NCI-H2196 treated with DMSO at 0.1 percent for 48 hours (cell line): ENCODE measurements at regions not wholly inside any gene's neighbourhood (a gene's known extent, or its start where the extent isn't known, plus 50 kb on each side); places are given as distances from the start of the nearest gene placed in this dataset.
"Not testable (repeated sequence)": the region's sequence is repeated elsewhere in the genome, so short reads cannot be mapped to it uniquely, and the experiment has no call there.

Source experiments
- DNase-seq: peaks from one replicate; lab custom pipeline; 2025; ENCODE audit not compliant: unreplicated experiment; lab: John Stamatoyannopoulos, UW

DNA sequence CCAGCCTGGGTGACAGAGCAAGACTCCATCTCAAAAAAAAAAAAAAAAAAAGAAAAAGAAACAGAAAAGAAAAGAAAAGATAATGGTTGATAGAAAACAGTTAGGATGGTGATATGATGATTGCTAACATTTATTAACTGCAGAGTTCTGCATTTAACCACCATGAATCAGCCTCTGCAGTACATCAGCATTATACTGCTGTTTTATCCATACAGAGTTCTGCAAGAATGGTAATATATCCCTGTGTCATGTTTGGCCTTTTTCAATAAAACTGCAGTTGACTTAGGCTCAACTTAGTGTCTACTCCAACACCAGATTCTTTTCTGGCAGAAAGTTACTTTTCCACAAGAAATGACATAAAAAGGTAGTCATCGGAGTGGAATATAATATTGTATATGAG is 62.6 kb downstream of the DUSP6 start:
- DNase-seq: no peak

DNA sequence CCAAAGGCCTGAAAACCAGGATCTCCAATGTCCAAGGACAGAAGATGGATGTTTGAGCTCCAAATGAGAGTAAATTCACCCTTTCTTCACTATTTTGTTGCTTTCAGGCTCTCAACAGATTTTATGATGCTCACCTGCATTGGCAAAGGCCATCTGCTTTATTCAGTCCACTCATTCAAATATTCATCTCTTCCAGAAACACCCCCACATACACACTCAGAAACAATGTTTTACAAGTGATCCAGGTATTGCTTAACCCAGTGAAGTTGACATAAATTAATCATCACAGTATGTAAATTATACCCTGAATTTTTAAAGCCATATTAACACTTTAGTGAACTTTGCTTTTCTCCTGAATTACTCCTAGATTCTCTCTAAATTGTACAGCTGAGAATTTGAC is 63.3 kb downstream of the DUSP6 start:
- no peak for DNase-seq

DNA sequence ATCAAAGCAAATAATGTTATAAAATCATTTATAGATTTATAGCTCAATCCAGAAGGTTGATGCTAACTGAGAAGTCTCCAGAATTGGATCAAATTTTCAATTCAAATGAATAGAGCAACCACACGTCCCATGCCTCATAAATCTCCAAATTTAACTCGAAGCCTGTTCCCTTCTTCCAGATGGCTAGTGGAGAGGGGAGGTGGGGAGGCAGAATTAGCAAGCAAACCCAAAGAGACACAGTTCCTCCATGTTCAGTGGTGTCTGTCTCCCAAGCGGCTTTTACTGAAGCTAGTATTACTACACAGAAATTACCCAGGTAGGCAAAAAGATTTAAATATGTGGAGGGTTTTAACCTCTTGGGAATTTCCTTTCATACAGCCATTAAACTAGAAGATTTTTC is 65.8 kb downstream of the DUSP6 start:
- no peak for DNase-seq

DNA sequence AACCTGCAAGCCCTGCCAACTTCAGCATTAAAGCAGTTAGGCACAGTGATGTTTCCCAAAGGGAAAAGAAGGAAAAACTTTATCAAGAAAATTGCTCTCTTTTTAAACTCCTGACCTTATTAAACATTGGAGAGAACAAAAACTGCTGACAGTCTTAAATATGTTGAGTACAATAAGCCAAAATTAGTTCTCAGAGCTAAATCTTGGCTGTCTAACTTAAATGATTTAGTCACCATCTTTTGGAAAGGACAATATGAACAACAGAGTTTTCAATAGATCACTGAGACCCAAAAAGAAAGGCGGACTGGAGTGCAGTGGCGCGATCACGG is 70.8 kb downstream of the DUSP6 start:
- no peak for DNase-seq

DNA sequence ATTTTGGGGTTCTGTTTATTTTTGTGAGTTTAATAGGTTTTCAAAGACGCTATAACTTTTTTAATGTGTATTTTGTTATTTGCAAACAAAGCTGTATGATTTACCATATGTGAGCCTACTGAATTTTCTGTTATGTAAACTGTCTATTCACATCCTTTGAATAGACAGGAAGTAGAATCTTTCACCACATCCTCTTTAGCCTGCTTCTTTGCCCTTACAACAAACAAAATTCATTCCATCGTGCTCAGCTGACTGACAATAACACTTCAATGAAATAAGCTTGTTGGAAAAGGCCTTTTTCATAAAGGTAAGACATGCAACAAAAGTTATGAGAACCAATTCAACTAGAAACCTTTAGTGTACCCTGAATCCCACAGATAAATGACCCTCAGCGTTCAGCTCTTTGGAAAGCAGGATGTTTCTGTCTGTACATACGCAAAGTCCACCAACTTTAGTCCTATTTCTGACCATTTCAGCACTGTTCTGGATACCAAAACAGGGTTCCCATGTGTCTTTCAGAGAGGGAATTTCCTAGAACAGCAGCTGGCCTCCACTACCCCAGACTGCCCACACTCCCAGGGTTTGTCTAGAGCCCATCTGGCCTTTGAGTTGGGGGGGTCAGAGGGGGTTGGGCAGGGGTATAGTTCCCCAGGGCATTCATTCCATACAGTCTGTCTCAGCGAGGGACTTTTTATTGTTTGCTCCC is 71.3 kb downstream of the DUSP6 start:
- no peak for DNase-seq

DNA sequence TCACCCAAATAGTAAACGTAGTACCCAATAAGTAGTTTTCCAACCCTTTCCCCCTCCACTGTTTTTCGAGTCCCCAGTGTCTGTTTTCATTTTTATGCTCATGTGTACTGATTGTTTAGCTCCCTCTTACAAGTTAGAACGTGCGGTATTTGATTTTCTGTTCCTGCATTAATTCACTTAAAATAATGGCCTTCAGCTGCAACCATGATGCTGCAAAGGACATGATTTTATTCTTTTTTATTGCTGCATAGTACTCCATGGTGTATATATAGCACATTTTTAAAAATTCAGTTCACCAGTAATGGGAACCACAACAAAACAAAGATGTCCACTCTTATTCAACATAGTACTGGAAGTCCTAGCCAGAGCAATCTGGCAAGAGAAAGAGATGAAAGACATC is 72.8 kb downstream of the DUSP6 start:
- DNase-seq: no peak

DNA sequence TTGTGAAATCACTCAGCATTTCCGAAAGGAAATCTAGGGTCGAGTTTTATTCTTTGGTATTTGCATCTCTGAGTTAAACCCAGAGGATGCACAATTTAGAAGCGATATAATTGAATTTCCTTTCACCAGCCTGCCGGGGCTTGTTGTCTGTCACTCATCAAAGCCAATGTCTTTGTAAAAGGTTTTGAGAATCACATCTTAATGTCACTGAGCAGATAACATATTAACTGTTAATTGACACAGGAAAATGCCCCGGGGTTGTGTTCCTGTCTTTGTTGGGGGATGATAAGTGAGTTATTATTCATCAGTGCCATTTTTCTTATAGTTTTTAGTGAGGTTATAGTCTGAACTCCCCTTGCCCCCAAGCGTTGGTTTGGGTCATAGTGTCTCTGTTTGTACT is 73.4 kb downstream of the DUSP6 start:
- no peak for DNase-seq

DNA sequence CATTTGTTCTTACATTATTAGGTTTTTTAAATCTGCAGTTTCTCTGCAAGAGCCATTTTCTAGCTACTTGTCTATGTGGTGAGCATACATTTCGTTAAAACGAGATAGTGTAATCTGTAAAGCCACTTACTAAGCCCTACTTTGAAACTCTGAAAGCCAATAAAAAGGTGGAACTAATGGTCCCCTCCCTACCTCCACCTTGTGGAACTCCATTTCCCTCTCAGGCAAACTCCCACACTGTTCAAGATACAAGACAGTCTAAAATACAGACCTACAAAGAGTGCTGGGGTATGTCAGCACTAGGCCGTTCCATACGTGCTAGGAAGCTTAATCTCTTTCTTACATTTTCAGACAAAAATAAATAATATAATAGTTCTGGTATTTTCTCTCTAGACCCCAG is 74.1 kb downstream of the DUSP6 start:
- no peak for DNase-seq

DNA sequence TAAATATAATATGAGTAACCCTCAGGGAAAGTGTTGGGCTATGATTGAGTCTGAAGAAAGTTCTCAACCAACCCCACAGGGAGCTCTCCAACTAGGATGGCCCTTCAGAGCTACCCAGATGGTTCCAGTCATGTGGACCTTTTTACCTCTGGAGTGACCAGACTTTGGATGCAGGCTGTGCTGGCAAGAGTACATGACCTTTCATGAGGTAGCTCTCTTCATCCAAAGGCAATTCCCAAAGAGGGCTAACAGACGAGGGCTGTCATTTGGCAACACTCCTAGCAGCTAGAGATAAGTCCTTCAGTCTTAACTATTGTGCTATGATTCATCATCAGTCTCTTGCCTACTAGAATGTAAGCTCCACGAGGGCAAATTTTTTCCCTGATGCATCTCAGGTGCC is 75.4 kb downstream of the DUSP6 start:
- DNase-seq: no peak

DNA sequence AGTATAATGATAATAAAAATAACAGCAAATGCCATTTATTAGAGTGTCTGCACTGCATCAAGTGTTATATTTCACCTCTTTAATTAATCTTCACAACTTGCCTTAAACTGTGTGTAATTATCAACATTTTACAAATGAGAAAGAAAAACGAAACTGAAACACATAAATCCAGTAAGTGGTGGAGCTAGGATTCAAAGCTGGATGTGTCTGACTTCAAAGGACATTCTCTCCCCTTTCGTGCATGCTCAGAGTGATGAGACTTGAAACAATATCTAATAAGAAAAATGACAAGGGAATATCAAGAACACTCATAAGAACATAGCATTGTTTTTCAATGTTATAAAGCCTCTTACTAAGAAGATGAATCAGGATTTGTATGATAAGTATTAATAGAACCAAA is 78.8 kb downstream of the DUSP6 start:
- DNase-seq: no peak

DNA sequence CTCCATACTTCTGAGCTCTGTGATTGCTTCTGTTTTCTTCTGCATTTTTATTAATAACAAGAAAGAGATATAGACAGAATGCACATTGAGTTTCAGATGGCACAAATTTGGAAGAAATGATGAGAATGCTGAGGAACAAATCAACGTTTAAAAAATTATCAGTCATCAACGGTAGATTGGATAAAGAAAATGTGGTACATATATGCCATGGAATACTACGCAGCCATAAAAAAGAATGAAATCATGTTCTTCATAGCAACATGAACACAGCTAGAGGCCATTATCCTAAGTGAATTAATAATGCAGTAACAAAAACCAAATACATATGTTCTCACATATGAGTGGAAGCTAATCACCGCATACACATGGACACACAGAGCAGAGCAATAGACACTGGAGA is 81.8 kb downstream of the DUSP6 start:
- DNase-seq: no peak

DNA sequence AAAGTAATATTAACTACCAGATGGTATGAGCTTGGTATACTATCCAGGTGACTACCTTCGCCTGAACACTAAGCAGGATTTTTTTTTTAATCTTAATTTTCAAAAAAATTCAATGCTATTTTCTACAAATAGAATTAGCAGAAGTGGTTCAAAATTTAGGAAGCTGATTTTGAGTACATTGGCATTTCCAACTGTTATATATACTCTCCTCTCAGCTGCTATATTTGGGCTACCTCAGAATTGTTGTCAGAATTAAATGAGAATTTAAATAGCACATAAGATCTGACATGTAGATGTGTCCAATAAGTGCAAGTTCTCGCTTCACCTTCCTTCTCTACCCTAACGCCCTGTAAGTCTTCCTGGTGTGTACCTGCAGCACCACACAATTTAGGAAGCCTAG is 83.1 kb downstream of the DUSP6 start:
- no peak for DNase-seq

DNA sequence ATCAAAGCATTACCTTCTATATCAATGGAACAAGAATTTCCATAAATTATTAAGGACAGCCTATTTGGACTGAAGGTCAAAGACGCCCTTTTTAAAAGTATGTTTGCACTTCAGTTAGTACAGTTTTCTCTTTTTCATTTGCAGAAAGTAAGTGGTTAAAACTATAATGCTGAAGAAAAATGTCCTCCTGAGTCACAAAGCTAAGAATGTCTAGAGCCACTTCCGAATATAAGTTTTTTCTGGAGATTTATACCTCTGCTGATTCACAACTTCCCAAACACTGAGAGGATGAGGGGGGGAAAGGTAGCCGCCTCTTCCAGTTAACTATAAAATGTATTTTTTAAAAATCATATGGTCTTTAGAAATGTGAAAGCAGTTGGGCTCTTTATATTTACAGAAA is 84.9 kb downstream of the DUSP6 start:
- DNase-seq: no peak

DNA sequence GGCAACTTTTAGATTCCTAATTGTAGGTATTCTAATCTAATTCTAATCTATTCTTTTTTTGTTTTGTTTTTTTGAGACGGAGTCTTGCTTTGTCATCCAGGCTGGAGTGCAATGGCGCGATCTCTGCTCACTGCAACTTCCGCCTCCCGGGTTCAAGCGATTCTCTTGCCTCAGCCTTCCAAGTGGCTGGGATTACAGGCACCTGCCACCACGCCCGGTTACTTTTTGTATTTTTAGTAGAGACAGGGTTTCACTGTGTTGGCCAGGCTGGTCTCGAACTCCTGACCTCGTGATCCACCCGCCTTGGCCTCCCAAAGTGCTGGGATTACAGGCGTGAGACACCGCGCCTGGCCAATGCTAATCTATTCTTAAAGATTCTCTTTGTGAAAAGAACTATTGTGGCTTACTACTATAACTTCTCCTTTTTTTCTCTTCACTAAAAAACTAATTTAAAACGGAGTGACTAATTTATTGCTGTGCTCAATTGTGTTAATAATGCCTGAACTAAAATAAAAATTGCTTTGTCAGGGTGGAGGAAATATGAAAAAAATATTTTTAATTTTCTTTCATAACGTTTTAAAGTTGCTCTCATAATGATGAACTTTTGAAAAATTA is 85.6 kb downstream of the DUSP6 start:
- DNase-seq: not testable (repeated sequence)

DNA sequence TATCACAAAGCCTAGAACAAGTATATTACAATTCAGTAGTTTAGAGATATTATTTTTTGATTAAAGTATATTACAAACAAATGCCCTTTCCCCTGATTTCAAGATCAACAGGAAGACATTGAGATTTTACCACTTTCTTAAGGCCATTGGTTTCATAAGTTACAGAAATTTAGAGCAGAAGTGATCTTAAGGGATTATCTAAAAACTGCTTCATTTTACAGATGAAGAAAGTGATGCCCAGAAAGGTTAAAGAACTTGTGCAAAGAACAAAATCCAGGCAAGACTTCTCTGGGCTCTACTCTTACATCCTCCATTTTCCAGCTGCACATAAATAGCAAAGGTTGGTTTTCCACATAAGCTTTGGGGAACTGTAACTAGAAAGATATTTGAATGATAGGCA is 87.5 kb downstream of the DUSP6 start:
- no peak for DNase-seq

DNA sequence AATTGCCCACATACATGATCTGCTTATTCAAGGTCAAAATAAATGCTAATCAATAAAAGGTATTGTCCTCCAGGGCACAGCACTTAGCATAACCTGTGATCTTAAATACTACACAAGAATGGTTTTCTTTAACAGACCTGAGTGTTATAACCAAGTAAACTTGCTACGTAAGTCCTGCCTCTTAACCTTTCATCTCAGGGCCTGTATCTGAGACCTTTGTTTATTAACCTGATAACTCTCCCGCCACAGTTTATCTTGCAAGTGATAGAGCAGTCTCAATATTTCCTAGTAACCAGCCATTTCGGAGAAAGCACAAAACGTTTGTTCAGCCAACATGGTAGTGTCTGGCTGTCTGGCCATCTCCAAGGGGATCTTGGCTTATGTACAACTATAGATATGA is 88.4 kb downstream of the DUSP6 start:
- DNase-seq: no peak

DNA sequence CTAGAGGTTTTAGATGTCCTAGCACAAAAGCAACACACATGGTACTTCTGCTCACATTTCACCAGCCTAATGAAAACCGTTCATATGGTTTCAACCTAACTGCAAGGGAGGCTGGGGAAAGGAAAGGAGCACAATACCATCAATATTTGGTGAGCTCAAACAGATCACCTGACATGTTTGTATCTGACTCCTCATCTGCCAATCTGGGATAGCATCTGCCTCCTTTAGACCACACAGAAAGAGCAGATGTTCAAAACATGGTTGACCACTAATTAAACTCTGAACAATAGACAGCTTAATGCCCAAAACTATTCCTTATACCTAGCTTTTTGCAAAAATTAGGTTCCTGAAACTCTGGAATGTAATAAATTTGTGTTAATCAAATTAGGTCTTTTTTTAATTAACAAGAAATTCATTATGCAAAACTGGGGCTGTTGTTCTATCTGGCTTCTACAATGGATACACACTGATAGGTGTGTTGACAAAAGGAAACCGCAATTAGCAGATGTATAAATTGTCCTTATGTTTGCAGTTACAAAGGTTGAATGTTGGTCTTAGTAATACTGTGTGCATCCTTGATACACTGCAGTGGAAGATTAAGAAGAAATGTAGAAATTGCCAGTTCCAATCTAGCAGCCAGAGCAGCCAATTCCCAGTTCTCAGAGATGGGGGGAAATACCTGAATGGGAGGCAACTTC is 89.3 kb downstream of the DUSP6 start:
- no peak for DNase-seq

DNA sequence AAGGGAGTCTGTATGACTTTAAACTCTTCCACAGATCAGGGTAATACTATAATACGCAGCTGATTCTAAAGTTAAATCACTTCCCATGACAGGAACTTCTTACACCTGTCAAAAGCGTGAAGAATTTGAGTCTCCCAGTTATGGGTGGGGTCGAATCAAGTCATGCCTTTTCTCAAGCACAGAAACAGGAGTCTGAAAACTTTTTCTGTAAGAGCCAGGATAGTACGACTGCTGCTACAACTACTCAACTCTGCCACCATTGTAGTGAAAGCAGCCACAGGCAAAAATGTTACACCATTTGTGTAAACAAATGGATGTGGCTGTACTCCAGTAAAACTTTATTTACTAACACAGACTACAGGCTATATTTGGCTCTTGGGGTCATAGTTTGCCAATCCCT is 90.3 kb downstream of the DUSP6 start:
- DNase-seq: no peak

DNA sequence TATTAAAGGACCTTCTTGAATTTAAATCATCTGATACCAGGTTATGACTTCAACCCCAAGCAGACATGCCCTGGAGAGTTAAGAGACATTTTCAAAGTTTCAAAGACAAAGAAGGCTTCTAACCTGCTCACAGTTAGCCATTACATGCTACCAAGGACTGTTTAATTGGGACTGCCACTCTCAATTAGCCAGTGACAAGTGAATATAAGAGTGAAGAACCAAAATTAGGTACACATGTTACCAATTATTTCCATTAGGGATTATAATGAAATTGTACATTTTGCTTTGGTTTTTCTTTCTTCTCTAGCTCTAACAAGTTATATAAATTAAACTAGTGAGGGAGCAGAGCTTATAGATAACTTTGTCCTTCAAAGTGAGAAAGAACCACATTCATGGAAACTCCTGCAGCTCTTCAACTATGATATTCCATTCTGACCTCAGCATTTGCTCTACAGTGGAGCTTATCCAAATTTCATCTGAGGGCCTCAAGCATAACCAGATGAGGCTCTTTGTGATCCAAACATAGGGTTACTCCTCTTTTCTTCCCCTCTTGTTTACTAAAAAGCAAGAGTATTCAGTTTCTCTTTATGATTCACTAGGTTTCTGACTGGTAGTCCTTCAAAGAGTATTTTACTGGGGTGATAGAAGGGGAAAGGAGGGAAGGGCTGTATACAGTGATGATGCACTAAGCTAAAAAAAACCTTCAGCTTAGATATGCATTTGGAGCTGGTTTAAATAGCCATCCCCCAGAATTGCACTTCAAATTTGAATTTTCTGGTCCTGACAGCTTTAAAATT is 91.3 kb downstream of the DUSP6 start:
- no peak for DNase-seq

DNA sequence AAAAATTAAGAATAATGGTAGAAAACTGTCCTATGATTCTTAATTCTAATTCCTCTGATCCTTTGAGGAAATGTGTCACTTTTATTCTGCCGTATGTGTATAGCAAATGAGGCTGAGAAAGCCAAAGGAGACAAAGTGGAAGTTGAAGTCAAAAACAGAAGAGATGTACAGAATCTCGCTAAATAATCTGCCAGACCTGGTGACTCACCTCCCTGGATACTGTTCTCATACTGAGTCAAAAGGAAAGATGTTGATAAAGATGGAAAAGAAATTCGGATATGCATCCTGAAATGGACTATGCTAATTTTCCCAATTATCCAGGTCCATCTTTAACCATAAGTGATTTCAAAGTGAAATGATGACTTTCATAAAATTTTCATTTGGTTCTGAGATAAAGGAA is 92.5 kb downstream of the DUSP6 start:
- DNase-seq: no peak

DNA sequence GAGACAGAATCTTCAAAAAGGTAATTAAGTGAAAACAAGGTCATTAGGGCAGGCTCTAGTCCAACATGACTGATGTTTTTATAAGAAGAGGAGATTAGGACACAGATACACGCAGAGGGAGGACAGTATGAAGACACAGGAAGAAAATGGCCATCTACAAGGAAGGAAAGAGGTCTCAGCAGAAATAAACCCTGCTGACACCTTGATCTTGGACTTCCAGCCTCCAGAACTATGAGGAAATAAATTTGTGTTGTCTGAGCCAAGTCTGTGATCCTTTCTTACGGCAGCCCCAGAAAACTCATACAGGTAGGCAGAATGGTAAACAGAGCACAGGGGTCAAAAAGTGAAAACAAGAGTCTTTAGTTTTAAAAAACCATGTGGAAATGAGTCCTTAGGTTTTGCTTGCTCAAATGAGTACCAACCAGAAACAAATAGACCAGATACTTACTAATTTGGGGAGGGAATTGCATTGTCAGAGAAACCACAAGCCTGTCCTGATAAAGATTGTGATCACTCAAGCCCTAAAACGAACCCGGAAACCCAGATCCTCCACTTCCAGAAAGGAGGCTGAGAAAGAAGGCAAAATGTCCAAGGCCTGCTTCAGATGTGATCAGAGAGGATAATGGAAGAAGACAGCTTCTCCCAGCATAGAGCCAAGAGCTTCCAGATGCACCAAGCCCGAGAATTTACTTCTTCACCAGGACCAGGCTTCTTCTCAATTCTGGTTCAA is 93.9 kb downstream of the DUSP6 start:
- no peak for DNase-seq
